ENCODE measurements at regions not wholly inside any gene's neighbourhood (a gene's known extent, or its start where the extent isn't known, plus 50 kb on each side); places are given as distances from the start of the nearest gene placed in this dataset.

DNA sequence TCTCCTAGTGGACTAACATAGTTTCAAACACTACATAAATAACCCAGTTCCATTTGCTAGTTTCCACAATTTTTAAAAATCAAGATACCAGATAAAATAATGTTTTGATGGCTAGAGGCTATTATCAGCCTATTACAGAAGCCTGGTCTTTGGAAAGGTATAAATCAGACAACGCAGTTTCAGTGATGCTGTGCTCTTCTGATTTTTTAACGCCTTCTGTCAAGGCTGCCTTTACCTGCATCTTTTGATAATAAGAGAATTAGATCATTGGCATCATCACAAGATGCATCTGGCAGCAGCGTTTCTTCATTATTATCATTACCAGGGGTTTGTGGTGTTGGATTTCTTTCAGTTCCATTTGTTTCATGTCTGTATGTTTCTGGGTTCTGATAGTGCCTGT lies 268.7 kb downstream of the MTX2 start:
- no peak for TF ChIP-seq SNAI2 (CRISPR knock-in tag; IDR thresholded peaks at IDR 0.05)
- no peak for TF ChIP-seq BACH2 (CRISPR knock-in tag; IDR thresholded peaks at IDR 0.05; ENCODE audit: borderline replicate concordance)
- peak; percentile 42; the same call in 1 of the 2 replicates for TF ChIP-seq TCF4 (CRISPR knock-in tag; IDR thresholded peaks at IDR 0.05; ENCODE audit: borderline replicate concordance)
- no peak for TF ChIP-seq TOX (CRISPR knock-in tag; IDR thresholded peaks at IDR 0.05; ENCODE audit: borderline replicate concordance)
- TF ChIP-seq ZFP30 (CRISPR knock-in tag; IDR thresholded peaks at IDR 0.05) = no peak
- no peak for TF ChIP-seq ZNF565 (CRISPR knock-in tag; conservative IDR thresholded peaks at IDR 0.05; ENCODE audit: low read depth)
- TF ChIP-seq, protein P1, sequence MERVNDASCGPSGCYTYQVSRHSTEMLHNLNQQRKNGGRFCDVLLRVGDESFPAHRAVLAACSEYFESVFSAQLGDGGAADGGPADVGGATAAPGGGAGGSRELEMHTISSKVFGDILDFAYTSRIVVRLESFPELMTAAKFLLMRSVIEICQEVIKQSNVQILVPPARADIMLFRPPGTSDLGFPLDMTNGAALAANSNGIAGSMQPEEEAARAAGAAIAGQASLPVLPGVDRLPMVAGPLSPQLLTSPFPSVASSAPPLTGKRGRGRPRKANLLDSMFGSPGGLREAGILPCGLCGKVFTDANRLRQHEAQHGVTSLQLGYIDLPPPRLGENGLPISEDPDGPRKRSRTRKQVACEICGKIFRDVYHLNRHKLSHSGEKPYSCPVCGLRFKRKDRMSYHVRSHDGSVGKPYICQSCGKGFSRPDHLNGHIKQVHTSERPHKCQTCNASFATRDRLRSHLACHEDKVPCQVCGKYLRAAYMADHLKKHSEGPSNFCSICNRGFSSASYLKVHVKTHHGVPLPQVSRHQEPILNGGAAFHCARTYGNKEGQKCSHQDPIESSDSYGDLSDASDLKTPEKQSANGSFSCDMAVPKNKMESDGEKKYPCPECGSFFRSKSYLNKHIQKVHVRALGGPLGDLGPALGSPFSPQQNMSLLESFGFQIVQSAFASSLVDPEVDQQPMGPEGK (CRISPR knock-in tag; IDR thresholded peaks at IDR 0.05; ENCODE audit: borderline replicate concordance) = no peak
- no peak for TF ChIP-seq CSDC2 (CRISPR knock-in tag; IDR thresholded peaks at IDR 0.05)
- no peak for TF ChIP-seq GLIS3 (CRISPR knock-in tag; IDR thresholded peaks at IDR 0.05)
- TF ChIP-seq ZNF70 (CRISPR knock-in tag; IDR thresholded peaks at IDR 0.05) = no peak
- no peak for TF ChIP-seq ZNF8 (CRISPR knock-in tag; IDR thresholded peaks at IDR 0.05)
- TF ChIP-seq, protein P2, sequence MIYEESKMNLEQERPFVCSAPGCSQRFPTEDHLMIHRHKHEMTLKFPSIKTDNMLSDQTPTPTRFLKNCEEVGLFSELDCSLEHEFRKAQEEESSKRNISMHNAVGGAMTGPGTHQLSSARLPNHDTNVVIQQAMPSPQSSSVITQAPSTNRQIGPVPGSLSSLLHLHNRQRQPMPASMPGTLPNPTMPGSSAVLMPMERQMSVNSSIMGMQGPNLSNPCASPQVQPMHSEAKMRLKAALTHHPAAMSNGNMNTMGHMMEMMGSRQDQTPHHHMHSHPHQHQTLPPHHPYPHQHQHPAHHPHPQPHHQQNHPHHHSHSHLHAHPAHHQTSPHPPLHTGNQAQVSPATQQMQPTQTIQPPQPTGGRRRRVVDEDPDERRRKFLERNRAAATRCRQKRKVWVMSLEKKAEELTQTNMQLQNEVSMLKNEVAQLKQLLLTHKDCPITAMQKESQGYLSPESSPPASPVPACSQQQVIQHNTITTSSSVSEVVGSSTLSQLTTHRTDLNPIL (CRISPR knock-in tag; IDR thresholded peaks at IDR 0.05; ENCODE audit: low read depth) = no peak
